KOPT-K1 (cell line): ENCODE measurements at regions not wholly inside any gene's neighbourhood (a gene's known extent, or its start where the extent isn't known, plus 50 kb on each side); places are given as distances from the start of the nearest gene placed in this dataset.

Source experiments
- H3K27ac ChIP-seq: fragments of 200-600 bp; sonication (generic); 2 replicates; pipeline ENCODE4 v1.5.1; 2016; ENCODE audit warnings: antibody characterized with exemption, mild to moderate bottlenecking, low read depth, low read length; ENCODE audit not compliant: poor library complexity, severe bottlenecking
- H3K36me3 ChIP-seq: fragments of 200-600 bp; sonication (generic); 2 replicates; pipeline ENCODE4 v1.5.1; 2017; ENCODE audit warnings: antibody characterized with exemption, mild to moderate bottlenecking, low read length, moderate library complexity; ENCODE audit not compliant: insufficient read depth
- H3K9me3 ChIP-seq: fragments of 200-600 bp; sonication (generic); 2 replicates; pipeline ENCODE4 v1.5.1; 2017; ENCODE audit warnings: antibody characterized with exemption, low read length, mild to moderate bottlenecking; ENCODE audit not compliant: insufficient read depth, poor library complexity, severe bottlenecking

DNA sequence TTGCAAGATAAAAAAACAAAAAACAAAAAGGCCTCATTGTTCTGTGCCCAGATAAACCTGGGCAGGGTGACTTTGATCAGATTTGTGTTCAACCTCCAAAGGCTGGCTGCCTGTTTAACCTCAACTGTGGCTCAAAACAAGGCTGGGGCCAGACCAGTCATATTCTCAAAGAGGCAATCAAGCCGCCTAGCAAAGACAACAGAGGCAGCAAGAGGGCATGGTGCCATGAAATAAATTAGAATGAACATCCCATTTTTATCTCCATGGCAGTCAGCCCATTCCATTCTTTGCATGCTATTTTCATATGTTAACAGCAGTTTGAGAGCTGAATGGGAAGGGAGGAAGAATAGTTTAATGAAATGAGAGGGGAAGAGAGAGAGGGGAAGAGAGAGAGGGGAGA, 1150.3 kb downstream of the TYW1 start:
- H3K36me3 ChIP-seq: no peaks in the 10 kb centered on the region
- H3K9me3 ChIP-seq: peaks cover 10% of the 10 kb centered on the region
- no peak overlapping the region for H3K27ac ChIP-seq

DNA sequence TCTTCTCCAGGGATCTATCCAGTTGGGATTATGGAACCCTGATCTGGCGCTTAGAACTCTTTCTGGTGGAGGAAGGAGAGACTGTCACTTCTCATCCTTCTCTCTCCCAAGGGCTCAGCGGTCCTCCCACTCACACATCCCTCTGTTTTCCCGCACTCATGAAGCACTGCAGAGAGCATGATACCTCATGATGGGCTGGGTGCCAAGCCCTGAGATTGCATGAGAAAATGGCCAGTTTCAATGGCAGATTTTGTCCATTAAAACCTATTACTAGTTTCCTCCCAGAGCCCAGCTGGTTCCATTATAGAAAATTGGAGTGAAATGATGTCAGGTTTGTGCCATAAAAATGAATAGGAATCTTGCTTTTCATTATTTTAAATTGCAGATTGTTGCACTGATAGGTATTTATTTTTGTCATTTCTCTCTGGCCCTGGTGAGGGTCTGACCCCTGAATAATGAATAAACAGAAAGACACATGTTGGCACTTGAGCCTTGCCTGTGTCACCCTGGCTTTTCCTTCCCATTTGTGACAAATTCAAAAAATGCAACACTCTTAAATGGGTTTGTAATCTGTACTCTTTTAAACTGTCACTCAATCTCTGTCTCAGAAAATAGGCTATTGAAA, 1151.1 kb downstream of the TYW1 start:
- Histone ChIP-seq H3K9me3 (peaks cover 8% of the 10 kb centered on the region), H3K36me3 (no peaks in the 10 kb centered on the region), H3K27ac (no peak overlapping the region)

- no peaks in the 10 kb centered on the region for H3K36me3 ChIP-seq
- H3K27ac ChIP-seq: no peak overlapping the region
- H3K9me3 ChIP-seq: peaks cover under 1% of the 10 kb centered on the region
These were observed 1151.8 kb downstream of the TYW1 start for GRCh38 chr7:68148440-68148839.

GRCh38 chr7:68152205-68152604, 1155.6 kb downstream of the TYW1 start:
- no peaks in the 10 kb centered on the region for H3K36me3 ChIP-seq
- no peak overlapping the region for H3K27ac ChIP-seq
- no peaks in the 10 kb centered on the region for H3K9me3 ChIP-seq

DNA sequence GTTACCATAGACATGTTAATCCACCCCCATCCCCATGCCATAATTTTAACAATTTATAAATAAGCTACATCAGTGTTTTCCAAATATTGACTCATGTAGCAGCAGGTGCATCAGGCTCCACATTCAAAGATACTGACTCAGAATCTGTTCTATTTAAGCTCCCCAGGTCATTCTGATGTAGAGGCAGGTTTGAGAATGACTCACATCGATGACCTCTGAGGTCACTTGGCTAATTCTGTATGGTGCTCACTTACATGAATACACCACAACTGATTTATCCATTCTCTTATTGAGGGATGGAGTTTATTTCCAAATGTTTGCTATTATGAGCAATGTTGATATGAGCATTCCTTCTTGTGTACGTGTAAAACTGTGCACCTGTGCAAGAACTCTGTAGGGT, 1159.0 kb downstream of the TYW1 start:
- no peak overlapping the region for H3K27ac ChIP-seq
- H3K36me3 ChIP-seq: no peaks in the 10 kb centered on the region
- no peaks in the 10 kb centered on the region for H3K9me3 ChIP-seq

GRCh38 chr7:68158686-68159295, 1162.2 kb downstream of the TYW1 start:
- H3K36me3 ChIP-seq: no peaks in the 10 kb centered on the region
- H3K9me3 ChIP-seq: no peaks in the 10 kb centered on the region
- H3K27ac ChIP-seq: no peak overlapping the region

GRCh38 chr7:68162712-68163111, 1166.1 kb downstream of the TYW1 start:
- Histone ChIP-seq H3K36me3 (no peaks in the 10 kb centered on the region), H3K27ac (no peak overlapping the region), H3K9me3 (no peaks in the 10 kb centered on the region)

DNA sequence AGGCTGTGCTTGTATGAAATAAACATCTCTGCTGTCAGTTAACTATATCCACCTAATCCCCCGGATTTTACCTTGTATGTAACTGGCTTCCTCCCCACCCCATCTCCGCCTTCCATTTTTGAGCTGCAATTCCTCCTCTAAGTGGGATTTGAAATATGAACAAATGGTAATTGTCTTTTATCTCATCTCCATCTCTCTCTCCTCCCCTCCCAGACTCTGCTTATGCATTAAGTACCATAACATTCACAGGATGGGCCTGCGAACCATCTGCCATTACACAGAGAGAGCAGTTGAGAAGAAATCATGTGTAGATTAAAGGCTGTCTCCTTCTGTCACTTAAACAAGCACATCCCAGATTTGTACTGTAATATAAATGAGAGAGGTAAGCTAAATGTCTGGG, 1169.9 kb downstream of the TYW1 start:
- Histone ChIP-seq H3K36me3 (no peaks in the 10 kb centered on the region), H3K9me3 (no peaks in the 10 kb centered on the region), H3K27ac (no peak overlapping the region)

GRCh38 chr7:68173513-68173912, 1176.9 kb downstream of the TYW1 start:
- no peak overlapping the region for H3K27ac ChIP-seq
- no peaks in the 10 kb centered on the region for H3K9me3 ChIP-seq
- no peaks in the 10 kb centered on the region for H3K36me3 ChIP-seq

GRCh38 chr7:68176974-68177373, 1180.3 kb downstream of the TYW1 start:
- Histone ChIP-seq H3K9me3 (no peaks in the 10 kb centered on the region), H3K27ac (no peak overlapping the region), H3K36me3 (no peaks in the 10 kb centered on the region)

DNA sequence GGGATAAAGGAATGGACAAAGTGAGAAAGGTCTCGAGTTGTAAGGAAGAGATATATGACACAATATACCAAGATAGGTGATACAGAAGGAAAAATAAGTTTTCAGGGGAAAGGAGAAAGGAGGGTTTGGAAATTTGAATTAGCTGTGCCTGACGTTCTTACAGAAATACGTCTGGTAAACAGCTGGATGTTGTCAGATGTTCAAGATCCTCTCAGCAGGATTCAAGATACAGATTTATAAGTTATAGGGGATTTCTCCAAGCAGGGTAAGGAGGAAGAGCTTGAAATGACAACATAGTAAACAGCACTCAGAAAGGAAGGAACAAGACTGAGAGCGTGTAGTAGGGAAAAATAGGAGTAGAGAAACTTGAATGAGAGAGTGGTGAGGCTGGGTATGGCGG, 1184.1 kb downstream of the TYW1 start:
- Histone ChIP-seq H3K9me3 (no peaks in the 10 kb centered on the region), H3K36me3 (no peaks in the 10 kb centered on the region)

GRCh38 chr7:68183176-68183575, 1186.5 kb downstream of the TYW1 start:
- H3K36me3 ChIP-seq: no peaks in the 10 kb centered on the region
- no peaks in the 10 kb centered on the region for H3K9me3 ChIP-seq
- no peak overlapping the region for H3K27ac ChIP-seq

More for the DNA sequence above, 1184.1 kb downstream of the TYW1 start:
- H3K27ac ChIP-seq: no peak overlapping the region

DNA sequence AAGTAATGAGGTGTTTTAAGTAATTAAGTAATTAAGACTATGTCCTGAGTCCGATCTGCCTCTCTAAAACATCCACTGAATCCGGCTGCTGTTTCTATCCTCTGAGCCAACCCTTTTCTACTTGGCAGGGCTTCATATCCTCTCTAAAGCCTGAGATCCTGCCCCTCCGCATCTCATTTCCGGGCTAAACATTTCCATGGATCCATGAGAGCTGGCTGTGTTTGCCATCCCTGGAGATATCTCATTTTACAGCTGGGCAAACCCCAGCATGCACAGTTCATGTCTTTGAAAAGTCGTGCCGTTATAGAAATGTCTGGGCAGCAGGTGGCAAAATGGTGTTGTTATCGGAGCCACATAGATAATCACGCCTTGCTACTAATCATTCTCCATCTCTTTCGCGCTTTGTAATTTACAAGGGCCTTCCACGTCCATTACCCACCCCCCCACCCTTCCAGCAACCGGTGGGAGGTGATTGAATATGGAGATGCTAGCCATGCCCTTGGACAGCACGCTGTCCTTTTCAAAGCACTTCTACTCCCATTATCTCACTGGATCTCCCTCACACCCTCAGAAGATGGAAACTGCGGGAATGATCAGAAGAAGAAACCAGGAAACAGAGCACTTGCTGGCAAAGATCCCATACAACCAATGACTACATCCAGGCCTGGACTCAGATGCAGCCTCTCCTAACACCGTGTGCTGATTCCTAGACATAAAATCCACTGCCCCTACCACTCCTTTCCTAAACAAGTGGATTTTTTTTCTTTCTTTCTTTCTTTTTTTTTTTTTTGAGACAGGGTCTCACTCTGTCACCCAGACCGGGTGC, 1189.2 kb downstream of the TYW1 start:
- no peaks in the 10 kb centered on the region for H3K9me3 ChIP-seq
- no peaks in the 10 kb centered on the region for H3K36me3 ChIP-seq
- no peak overlapping the region for H3K27ac ChIP-seq

DNA sequence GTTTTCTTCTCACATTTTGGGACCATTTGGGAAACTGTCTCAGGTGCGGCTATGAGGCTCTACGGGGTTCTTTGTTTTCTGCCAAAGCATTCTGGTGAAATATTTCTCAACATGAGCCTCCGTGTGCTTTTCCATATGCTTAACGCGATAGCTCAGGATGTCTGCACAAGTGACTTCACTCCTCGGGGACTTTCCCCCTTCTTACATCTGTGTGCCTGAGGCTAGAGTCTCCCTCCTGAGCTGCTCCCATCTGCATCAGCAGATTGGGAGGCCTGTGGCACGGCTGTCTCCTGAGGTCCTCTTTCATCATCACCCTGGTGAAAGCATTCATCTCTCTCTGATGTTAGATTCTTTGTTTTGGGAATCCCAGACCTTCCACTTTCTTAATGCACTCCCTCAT, 1190.9 kb downstream of the TYW1 start:
- Histone ChIP-seq H3K9me3 (no peaks in the 10 kb centered on the region), H3K27ac (no peak overlapping the region), H3K36me3 (no peaks in the 10 kb centered on the region)

- Histone ChIP-seq H3K36me3 (no peaks in the 10 kb centered on the region), H3K9me3 (no peaks in the 10 kb centered on the region), H3K27ac (no peak overlapping the region)
These were observed 1196.3 kb downstream of the TYW1 start for GRCh38 chr7:68192941-68193340.
